Activated CD4-positive, alpha-beta T cell treated with anti-CD3 and anti-CD28 coated beads, Interleukin-2, amount 50 U/mL, for 48 hours (primary cell): ENCODE measurements at regions not wholly inside any gene's neighbourhood (a gene's known extent, or its start where the extent isn't known, plus 50 kb on each side); places are given as distances from the start of the nearest gene placed in this dataset.

Experiments used
- DNase-seq, 2 experiments: peaks; one replicate each; pipeline ENCODE4 v3.0.0-alpha.2; 2020

DNA sequence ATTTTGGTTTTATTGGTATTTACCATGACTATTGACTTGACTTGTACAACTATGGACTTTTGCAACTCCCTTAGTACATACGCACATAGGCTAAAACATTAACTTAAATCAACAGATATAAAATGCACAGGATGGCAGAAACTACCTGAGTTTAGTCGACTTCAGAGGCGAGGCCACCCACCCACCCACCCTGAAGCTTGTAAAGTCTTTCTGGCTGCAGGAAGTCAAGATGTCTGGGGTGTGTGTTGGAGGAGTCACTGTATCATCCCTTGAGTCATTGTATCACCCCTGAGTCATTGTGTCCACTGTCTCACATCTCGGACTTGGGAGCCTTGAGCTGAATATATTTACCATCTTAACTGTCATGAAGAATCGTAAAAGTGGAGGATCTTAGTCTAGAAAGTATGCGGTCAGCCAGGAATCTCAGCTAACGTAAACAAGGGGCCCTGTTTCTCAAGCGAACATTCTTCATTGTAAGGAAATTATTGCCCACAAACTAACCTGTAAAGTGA is 140.0 kb upstream of the ST6GAL2 start:
- DNase-seq = no peak

- DNase-seq = no peak
Observed at GRCh38 chr2:107027205-107027604, 141.2 kb upstream of the ST6GAL2 start.

DNA sequence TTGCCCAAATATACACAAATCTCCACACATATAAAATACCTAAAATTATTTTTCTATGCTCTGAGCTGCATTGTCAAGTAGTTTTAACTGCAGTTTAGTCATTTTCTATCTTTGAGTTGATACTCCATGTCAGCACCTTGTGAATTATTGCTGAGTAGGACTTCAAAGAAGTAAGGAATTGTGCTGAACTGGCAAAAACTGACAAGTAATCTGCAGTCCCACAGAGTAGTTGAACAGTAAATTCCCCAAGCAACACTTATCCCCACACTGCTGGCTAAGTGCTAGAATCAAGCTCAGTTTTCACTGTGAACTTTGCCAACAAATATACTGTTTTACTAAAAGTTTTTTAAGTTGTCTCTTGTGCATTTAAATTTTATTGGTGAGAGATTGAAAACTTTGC is 141.8 kb upstream of the ST6GAL2 start:
- DNase-seq = no peak

GRCh38 chr2:107028661-107029060 is 142.7 kb upstream of the ST6GAL2 start:
- no peak for DNase-seq

- no peak for DNase-seq
Observed at GRCh38 chr2:107036293-107036692, 150.3 kb upstream of the ST6GAL2 start.

DNA sequence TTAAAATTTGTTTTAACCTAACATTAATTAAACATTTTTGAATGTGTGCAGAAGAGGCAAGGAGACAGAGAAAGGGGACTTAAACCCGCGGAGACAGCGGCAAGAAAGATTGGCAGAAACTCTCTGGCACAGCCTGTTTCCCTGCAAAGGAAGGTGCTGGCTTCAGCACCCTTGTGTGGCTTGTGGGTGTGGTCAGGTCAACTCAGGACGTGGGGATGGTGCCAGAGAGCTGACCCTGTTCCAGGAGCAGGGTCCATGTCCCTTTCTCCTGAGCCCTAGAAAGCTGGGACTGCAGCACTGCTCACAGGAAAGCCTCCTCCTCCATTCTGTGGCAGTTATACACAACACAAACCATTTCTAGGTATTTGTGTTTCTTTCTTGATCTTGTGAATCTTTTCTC is 176.2 kb upstream of the ST6GAL2 start:
- DNase-seq = no peak

DNA sequence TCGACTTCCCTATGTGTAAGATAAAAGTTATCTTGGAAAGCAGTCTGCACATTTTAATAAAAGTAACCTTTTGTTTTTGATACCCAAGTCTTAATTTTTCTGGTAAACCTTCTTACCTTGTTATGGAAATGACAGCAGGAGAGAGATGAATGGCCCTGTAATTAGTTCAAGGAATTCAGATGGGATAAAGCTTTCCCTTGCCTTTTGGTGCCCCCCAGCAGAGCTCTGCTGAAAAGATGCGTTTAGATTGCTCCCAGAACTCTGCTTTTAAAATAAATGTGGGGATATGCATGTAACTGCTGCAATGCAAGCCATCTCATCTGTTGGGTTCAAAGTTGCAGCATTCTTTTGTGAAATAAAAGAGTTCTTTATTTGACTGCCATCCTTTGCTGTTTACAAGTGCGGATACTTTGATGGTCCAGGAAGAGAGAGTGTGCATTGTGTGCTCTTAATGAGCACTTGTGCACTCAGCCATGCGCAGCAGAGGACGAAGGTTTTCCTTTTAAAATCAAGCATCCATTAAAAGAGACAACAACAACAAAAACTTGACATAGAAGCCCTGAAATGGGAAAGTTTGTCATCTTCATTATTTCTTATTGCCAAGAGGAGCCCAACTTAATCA is 176.7 kb upstream of the ST6GAL2 start:
- no peak for DNase-seq

DNA sequence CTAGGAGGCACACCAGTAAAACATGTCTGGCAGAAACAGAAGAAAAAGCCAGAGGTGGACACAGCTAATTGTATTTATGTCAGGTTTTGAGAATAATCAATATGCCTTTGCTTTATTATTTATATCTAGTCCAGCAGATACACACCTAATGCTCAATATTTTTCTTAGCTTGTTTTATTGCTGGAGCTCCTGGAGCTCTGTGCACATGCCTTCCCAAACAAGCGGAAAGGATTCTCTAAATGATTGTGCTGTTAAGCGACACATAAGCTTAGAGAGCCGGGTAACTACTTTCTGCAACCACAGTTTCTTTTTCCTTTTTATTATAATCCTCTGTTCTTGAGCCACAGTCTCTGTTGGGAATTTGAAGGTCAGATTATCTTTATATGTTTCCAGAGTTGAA is 177.3 kb upstream of the ST6GAL2 start:
- no peak for DNase-seq

DNA sequence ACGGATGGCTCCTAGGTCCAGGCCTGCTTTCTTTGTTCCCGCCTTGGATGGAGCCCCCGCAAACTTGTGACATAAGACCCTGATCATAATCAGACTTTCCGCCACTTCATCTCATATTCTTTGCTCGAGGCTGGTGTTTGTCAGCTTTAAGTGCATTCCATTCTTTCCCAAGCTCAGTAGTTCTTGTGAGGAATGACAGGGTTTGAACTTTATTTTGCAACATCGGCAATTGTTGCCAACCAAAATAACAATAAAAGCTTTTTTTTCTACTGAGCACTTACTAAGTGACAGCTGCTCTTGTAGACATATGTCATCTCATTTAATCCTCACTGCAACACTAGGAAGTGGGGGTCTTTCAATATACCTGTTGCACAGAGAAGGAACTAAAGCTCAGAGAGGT is 178.8 kb upstream of the ST6GAL2 start:
- no peak for DNase-seq

GRCh38 chr2:107068069-107068916 is 182.3 kb upstream of the ST6GAL2 start:
- no peak for DNase-seq

- no peak for DNase-seq
Observed at GRCh38 chr2:107069890-107070289, 183.9 kb upstream of the ST6GAL2 start.

- DNase-seq = no peak
Observed at GRCh38 chr2:107072150-107072940, 186.4 kb upstream of the ST6GAL2 start.

DNA sequence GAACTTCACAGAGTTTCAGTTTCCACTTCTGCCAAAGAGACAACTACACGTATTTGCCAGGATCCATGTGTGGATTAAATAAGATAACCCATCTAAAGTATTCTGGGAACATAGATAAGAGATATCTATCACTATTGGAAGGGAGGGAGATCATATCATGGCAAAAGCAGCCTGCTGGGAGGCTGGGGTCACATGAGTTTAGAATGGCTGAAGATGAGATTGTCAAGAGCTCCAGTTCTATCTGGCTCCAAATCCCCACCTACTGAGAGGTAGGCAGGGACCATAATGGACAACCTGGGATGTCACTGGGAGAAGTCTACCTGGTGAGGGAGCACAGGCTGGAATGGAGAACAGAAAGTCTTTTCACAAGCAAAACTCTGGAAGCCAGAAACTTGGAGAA is 192.6 kb upstream of the ST6GAL2 start:
- DNase-seq = no peak

GRCh38 chr2:107086497-107086896 is 200.5 kb upstream of the ST6GAL2 start:
- DNase-seq = no peak

DNA sequence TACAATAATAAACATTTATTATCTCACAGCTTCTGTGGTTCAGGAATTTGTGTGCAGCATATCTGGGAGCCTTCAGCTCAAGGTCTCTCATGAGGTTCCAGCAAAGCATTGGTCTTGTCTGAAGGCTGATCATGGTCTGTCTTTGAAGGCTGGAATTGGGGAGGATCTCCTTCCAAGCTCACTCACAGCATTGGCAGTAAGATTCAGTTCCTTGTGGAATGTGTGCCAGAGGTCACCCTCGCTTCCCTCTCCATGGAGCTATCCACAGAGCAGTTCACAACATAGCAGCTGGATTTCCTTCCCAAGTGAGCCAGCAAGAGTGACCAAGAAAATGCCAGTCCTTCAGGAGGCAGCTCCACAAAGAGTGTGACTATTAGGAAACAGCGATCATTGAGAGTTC is 202.2 kb upstream of the ST6GAL2 start:
- no peak for DNase-seq

DNA sequence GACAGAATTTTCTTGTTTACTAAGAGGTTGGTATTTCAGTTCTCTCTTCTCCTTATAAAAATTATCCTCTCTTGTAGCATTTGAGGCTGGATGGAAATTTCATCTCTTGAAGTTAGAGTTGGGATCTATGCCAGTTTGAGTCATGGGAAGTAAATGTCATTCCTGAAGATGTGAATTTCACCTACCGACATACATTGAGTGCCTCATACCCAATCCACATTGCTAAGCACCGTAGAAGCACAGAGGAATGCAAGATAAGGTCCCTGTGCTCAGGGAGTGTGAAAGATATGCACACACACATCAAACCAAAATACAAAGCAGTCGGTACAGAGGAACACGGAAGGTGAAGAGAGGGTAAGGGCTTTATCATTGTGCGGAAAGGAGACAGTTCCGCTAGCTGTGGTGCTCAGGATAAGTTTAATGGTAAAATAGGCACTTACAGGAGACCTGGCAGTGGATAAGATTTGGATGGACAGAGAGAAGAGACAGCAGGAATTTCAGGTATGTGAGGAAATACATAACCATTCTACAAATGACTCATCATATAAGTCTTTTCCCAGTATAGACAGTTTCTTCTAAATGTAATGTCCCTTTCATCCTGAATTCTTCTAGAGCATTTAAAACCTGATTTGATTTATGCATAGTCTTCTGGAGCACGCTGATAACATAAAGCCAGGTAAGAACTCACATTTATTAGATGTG is 205.3 kb upstream of the ST6GAL2 start:
- DNase-seq = no peak

DNA sequence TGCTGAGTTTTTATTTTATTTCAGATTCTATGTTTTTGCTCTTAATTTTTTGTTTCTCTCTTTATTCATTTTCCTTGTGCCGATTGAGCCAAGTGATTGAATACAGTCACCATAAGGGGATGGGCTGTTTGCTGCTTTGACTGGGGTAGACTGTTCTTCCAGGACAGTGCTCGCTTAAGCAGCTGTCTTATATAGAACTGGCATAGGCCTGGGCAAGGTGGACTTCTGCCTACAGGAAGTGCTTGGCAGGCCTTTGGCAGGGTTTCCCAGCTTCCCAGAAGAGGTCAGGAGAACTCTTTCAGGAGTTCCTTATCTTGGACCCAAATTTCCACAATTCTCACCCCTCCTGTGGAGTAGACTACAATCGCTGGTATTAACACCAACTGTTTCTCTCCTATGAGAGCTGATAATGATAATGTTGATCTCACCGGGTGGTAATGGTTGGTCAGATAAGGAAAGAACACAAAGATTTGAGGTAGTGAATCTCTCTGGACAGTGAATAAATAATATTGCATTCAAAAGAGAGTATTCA is 207.5 kb upstream of the ST6GAL2 start:
- no peak for DNase-seq

- DNase-seq = no peak
Observed at GRCh38 chr2:107094450-107094986, 208.6 kb upstream of the ST6GAL2 start.

- no peak for DNase-seq
Observed at GRCh38 chr2:107102176-107102575, 216.2 kb upstream of the ST6GAL2 start.

- DNase-seq = no peak
Observed at GRCh38 chr2:107107351-107107750, 221.4 kb upstream of the ST6GAL2 start.

DNA sequence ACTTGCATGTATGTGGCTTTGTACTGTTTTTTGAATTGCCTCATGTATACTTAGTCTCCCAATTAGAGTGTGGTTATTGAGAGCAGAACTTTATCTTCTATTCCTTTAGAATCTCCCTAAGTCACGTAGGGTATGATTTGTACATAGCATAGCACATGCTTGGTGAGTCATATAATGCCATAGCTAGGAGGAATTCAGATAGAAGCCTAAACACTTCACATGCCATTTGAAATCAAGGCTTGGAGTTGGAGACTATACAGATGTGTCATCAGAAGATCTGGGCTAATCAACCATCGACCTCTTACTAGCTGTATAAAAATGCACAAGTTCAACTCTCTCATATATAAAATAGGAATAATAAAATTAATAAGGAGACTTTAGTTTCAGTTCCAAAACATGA is 222.6 kb upstream of the ST6GAL2 start:
- no peak for DNase-seq

DNA sequence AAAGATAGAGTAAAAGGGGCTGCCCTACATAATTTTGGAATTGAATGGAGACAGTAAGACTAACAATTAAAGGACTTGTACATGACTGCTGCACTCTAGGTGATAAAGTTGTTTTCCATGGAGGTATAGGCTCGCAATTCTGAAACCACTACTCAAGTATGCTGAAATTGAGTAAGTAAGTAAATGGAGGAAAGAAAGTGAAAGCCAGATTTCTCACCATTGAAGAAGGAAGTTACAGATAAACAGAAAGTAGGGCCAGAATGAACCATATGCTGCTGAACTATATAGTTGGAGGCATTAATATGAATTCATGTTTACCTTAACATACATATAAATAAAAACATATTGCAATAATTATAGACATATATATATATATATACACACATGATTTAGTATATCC is 225.7 kb upstream of the ST6GAL2 start:
- no peak for DNase-seq
